ENCODE measurements at regions not wholly inside any gene's neighbourhood (a gene's known extent, or its start where the extent isn't known, plus 50 kb on each side); places are given as distances from the start of the nearest gene placed in this dataset.

- Histone ChIP-seq H3K36me3 (ENCODE audit: insufficient read depth, low read length) (no peaks in the 10 kb centered on the region), H3K9me3 (ENCODE audit: low read depth, low read length) (peaks cover 2% of the 10 kb centered on the region), H3K27ac (ENCODE audit: low read depth, low read length) (no peak overlapping the region), H2AFZ (ENCODE audit: low read length) (no peak overlapping the region), H3K4me1 (ENCODE audit: insufficient read depth, low read length) (no peaks in the 10 kb centered on the region), H3K4me2 (ENCODE audit: insufficient read depth, low read length) (no peak overlapping the region), H3K27me3 (ENCODE audit: insufficient read depth, low read length) (no peaks in the 10 kb centered on the region), H3K79me2 (ENCODE audit: insufficient read depth, low read length) (no peaks in the 10 kb centered on the region), H4K20me1 (ENCODE audit: insufficient read depth, low read length) (no peaks in the 10 kb centered on the region), H3K4me3 (ENCODE audit: insufficient read depth, low read length) (no peak overlapping the region)
- no peak for DNase-seq (ENCODE audit: insufficient read length, low spot score, missing footprints)
- TF ChIP-seq CTCF (IDR thresholded peaks at IDR 0.05; ENCODE audit: extremely low read depth, low read depth, low read length), result no peak
Observed at GRCh38 chr13:104086210-104086609, 1020.0 kb upstream of the SLC10A2 start.

GRCh38 chr13:104085611-104086010 lies 1019.4 kb upstream of the SLC10A2 start:
- Histone ChIP-seq H3K4me3 (ENCODE audit: insufficient read depth, low read length) (no peak overlapping the region), H3K4me2 (ENCODE audit: insufficient read depth, low read length) (no peak overlapping the region), H3K4me1 (ENCODE audit: insufficient read depth, low read length) (no peaks in the 10 kb centered on the region), H2AFZ (ENCODE audit: low read length) (no peak overlapping the region), H3K9me3 (ENCODE audit: low read depth, low read length) (peaks cover 2% of the 10 kb centered on the region), H3K79me2 (ENCODE audit: insufficient read depth, low read length) (no peaks in the 10 kb centered on the region), H4K20me1 (ENCODE audit: insufficient read depth, low read length) (no peaks in the 10 kb centered on the region), H3K27ac (ENCODE audit: low read depth, low read length) (no peak overlapping the region), H3K27me3 (ENCODE audit: insufficient read depth, low read length) (no peaks in the 10 kb centered on the region), H3K36me3 (ENCODE audit: insufficient read depth, low read length) (no peaks in the 10 kb centered on the region)
- DNase-seq (ENCODE audit: insufficient read length, low spot score, missing footprints), result no peak
- no peak for TF ChIP-seq CTCF (IDR thresholded peaks at IDR 0.05; ENCODE audit: extremely low read depth, low read depth, low read length)

- Histone ChIP-seq H3K27ac (ENCODE audit: low read depth, low read length) (no peak overlapping the region), H3K79me2 (ENCODE audit: insufficient read depth, low read length) (no peaks in the 10 kb centered on the region), H4K20me1 (ENCODE audit: insufficient read depth, low read length) (no peaks in the 10 kb centered on the region), H3K36me3 (ENCODE audit: insufficient read depth, low read length) (no peaks in the 10 kb centered on the region), H3K9me3 (ENCODE audit: low read depth, low read length) (no peaks in the 10 kb centered on the region), H3K4me2 (ENCODE audit: insufficient read depth, low read length) (no peak overlapping the region), H3K4me1 (ENCODE audit: insufficient read depth, low read length) (no peaks in the 10 kb centered on the region), H2AFZ (ENCODE audit: low read length) (no peak overlapping the region), H3K4me3 (ENCODE audit: insufficient read depth, low read length) (no peak overlapping the region), H3K27me3 (ENCODE audit: insufficient read depth, low read length) (no peaks in the 10 kb centered on the region)
- TF ChIP-seq CTCF (IDR thresholded peaks at IDR 0.05; ENCODE audit: extremely low read depth, low read depth, low read length), result no peak
- DNase-seq (ENCODE audit: insufficient read length, low spot score, missing footprints), result no peak
Observed at GRCh38 chr13:104074326-104074725, 1008.1 kb upstream of the SLC10A2 start.

GRCh38 chr13:104071806-104072205 lies 1005.6 kb upstream of the SLC10A2 start:
- Histone ChIP-seq H3K27me3 (ENCODE audit: insufficient read depth, low read length) (no peaks in the 10 kb centered on the region), H3K4me3 (ENCODE audit: insufficient read depth, low read length) (no peak overlapping the region), H3K36me3 (ENCODE audit: insufficient read depth, low read length) (no peaks in the 10 kb centered on the region), H3K4me1 (ENCODE audit: insufficient read depth, low read length) (no peaks in the 10 kb centered on the region), H3K9me3 (ENCODE audit: low read depth, low read length) (no peaks in the 10 kb centered on the region), H3K79me2 (ENCODE audit: insufficient read depth, low read length) (no peaks in the 10 kb centered on the region), H3K27ac (ENCODE audit: low read depth, low read length) (no peak overlapping the region), H2AFZ (ENCODE audit: low read length) (no peak overlapping the region), H3K4me2 (ENCODE audit: insufficient read depth, low read length) (no peak overlapping the region), H4K20me1 (ENCODE audit: insufficient read depth, low read length) (no peaks in the 10 kb centered on the region)
- DNase-seq (ENCODE audit: insufficient read length, low spot score, missing footprints), result no peak
- TF ChIP-seq CTCF (IDR thresholded peaks at IDR 0.05; ENCODE audit: extremely low read depth, low read depth, low read length), result no peak

All from osteoblast (primary cell).